ENCODE measurements at regions not wholly inside any gene's neighbourhood (a gene's known extent, or its start where the extent isn't known, plus 50 kb on each side); places are given as distances from the start of the nearest gene placed in this dataset.

DNA sequence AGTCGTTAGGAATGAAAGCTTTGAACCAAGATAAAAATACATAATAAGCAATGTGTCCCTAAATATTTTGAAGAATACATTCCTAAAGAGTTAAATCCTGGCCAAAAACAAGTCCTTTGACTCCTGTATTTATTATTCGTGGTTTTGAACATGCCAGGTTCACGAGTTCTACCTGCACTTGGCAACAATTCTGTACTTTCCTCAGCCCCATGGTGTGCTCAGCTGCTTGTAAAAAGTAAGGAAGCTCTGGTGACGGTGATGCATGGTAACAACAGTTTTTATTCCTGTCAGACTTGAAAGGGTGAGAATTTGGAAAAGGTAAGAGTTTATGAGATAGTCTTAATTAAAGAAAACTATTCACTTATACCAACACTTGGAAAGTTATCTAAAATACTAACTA, 95.0 kb upstream of the KLF12 start:
- H3K4me3 ChIP-seq, result no peak overlapping the region

DNA sequence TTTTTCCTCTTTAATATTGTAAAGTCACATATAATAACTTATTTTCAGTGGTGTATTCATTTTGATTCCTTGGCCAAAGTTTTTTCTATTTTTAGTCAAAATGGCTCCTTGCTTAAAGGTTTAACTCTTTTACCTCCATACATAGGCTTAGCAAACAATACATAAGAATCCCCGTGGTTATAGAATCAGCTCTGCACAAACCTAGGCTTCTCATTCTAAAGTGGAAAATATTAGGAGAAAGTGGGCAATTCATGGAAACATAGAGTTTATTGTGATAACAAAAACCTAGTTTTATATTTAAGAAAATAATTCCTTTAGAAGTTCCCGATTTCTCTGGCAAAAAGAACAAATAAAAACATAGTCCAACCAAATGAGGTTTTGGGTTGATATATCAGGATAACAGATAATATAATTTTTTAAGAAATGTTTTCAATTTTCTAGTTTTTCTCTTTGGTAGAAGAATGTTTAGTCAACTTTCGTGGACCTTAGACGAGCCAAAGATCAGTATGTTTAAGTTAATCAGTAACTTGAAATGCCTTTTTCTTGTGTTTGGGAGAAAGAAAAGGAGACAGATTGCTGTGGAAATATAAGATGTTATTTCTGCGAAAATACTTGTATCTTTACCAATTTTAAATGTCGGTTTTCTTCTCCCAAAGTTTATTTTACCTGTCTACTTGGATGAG, 93.4 kb upstream of the KLF12 start:
- WGBS, 2 donors (ENCODE audit: low coverage in 1 of 2), result 82 to 85% methylated on average over 6 of the region's 6 CpGs
- Histone ChIP-seq H3K9me3 (no peaks in the 10 kb centered on the region), H3K4me3 (no peak overlapping the region), H3K36me3 (no peaks in the 10 kb centered on the region), H3K4me1 (no peaks in the 10 kb centered on the region), H3K27ac (no peak overlapping the region), H3K27me3 (no peaks in the 10 kb centered on the region)
- ATAC-seq, result no peak
- TF ChIP-seq POLR2AphosphoS5 (IDR thresholded peaks at IDR 0.05) (no peak), CTCF (IDR thresholded peaks at IDR 0.05) (no peak), EP300 (IDR thresholded peaks at IDR 0.05) (no peak), POLR2A (IDR thresholded peaks at IDR 0.05) (no peak)

More for the DNA sequence above, 95.0 kb upstream of the KLF12 start:
- H3K4me1 ChIP-seq, result no peaks in the 10 kb centered on the region
- WGBS, 2 donors (ENCODE audit: low coverage in 1 of 2), result 71 to 86% methylated on average over 4 of the region's 4 CpGs
- H3K27me3 ChIP-seq, result no peaks in the 10 kb centered on the region
- H3K36me3 ChIP-seq, result no peaks in the 10 kb centered on the region
- no peak overlapping the region for H3K27ac ChIP-seq
- TF ChIP-seq POLR2A (IDR thresholded peaks at IDR 0.05) (no peak), POLR2AphosphoS5 (IDR thresholded peaks at IDR 0.05) (no peak), CTCF (IDR thresholded peaks at IDR 0.05) (no peak), EP300 (IDR thresholded peaks at IDR 0.05) (no peak)
- no peak for ATAC-seq
- H3K9me3 ChIP-seq, result no peaks in the 10 kb centered on the region

DNA sequence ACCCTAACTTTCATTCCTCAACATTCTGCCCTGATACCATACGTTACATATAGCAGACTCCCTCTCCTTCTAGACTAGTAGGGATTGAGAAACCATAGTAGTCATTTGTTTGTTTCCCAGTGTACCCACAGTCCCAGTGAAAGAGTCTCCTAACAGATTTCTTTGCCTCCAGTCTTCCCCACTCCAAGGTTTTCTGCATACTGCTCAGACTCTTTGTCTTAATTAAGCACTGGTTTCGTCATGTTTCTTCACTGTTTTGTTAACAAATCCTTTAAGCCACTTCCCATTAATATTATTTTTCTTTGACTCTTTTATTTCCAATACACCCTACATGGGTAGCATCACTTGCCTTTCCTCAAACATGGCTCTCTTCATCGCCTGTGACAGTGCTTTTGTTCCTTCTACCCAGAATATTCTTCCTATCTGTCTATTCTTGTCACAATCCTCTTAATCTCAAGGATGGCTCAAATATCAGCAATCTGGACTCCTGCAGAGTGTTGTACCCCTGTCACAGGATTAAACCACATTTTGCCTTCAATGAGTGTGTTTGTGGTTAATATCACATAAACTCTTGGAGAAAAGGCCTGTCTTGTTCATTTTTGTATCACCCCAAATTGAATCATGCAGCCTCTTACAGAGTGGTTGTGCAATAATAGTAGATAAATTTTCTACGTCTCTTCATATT, 92.7 kb upstream of the KLF12 start:
- no peaks in the 10 kb centered on the region for H3K36me3 ChIP-seq
- H3K4me1 ChIP-seq, result no peaks in the 10 kb centered on the region
- ATAC-seq, result no peak
- TF ChIP-seq EP300 (IDR thresholded peaks at IDR 0.05), result no peak
- TF ChIP-seq POLR2A (IDR thresholded peaks at IDR 0.05), result no peak
- no peak for TF ChIP-seq POLR2AphosphoS5 (IDR thresholded peaks at IDR 0.05)
- TF ChIP-seq CTCF (IDR thresholded peaks at IDR 0.05), result no peak
- H3K27ac ChIP-seq, result no peak overlapping the region
- H3K9me3 ChIP-seq, result no peaks in the 10 kb centered on the region
- no peak overlapping the region for H3K4me3 ChIP-seq
- 88 to 98% methylated on average over 4 of the region's 4 CpGs for WGBS, 2 donors (ENCODE audit: low coverage in 1 of 2)
- no peaks in the 10 kb centered on the region for H3K27me3 ChIP-seq

- no peak overlapping the region for H3K27ac ChIP-seq
- no peaks in the 10 kb centered on the region for H3K27me3 ChIP-seq
Observed at GRCh38 chr13:74221752-74222151, 87.5 kb upstream of the KLF12 start.

More at GRCh38 chr13:74221752-74222151, 87.5 kb upstream of the KLF12 start:
- H3K9me3 ChIP-seq, result no peaks in the 10 kb centered on the region
- TF ChIP-seq CTCF (IDR thresholded peaks at IDR 0.05) (no peak), POLR2A (IDR thresholded peaks at IDR 0.05) (no peak), EP300 (IDR thresholded peaks at IDR 0.05) (no peak), POLR2AphosphoS5 (IDR thresholded peaks at IDR 0.05) (no peak)
- no peak for ATAC-seq
- H3K4me1 ChIP-seq, result no peaks in the 10 kb centered on the region
- 0 to 70% methylated on average over 1 to 2 of the region's 2 CpGs for WGBS, 2 donors (ENCODE audit: low coverage in 1 of 2)
- H3K36me3 ChIP-seq, result no peaks in the 10 kb centered on the region
- H3K4me3 ChIP-seq, result no peak overlapping the region

Data from gastroesophageal sphincter (tissue), 4 donors.